Activated T-cell treated with anti-CD3 and anti-CD28 coated beads, Interleukin-2, amount 50 U/mL, for 72 hours (primary cell): ENCODE measurements at regions not wholly inside any gene's neighbourhood (a gene's known extent, or its start where the extent isn't known, plus 50 kb on each side); places are given as distances from the start of the nearest gene placed in this dataset.

ENCODE experiments used
- ATAC-seq, 2 donors: fragments of 150-1000 bp; cut with Tn5 transposase; replicated peaks in 1 of 2; 2 replicates each; pipeline ENCODE4 v1.10.0; 2021; ENCODE audit warnings: moderate library complexity in 2 of 2, mild to moderate bottlenecking in 1 of 2
- DNase-seq, 2 donors: peaks; one replicate each; pipeline ENCODE4 v3.0.0; 2021 to 2022; ENCODE audit warnings: mixed read lengths in 1 of 2
- H3K27ac Mint-ChIP-seq: one replicate; pipeline ENCODE4 v1.8.0; 2022; ENCODE audit warnings: mild to moderate bottlenecking, moderate library complexity, mixed read lengths
- H3K27me3 Mint-ChIP-seq: one replicate; pipeline ENCODE4 v1.8.0; 2022; ENCODE audit warnings: low read depth, mixed read lengths
- H3K36me3 Mint-ChIP-seq, 2 donors: one replicate each; pipeline ENCODE4 v1.8.0; 2022; ENCODE audit warnings: mixed read lengths in 2 of 2, mild to moderate bottlenecking in 1 of 2; ENCODE audit not compliant: insufficient read depth in 2 of 2
- H3K4me1 Mint-ChIP-seq: one replicate; pipeline ENCODE4 v1.8.0; 2022; ENCODE audit warnings: low read depth, mixed read lengths
- H3K4me3 Mint-ChIP-seq, 2 donors: one replicate each; pipeline ENCODE4 v1.8.0; 2022; ENCODE audit warnings: mild to moderate bottlenecking in 2 of 2, mixed read lengths in 2 of 2, moderate library complexity in 2 of 2
- H3K9me3 Mint-ChIP-seq, 2 donors: one replicate each; pipeline ENCODE4 v1.8.0; 2022; ENCODE audit warnings: mixed read lengths in 2 of 2

DNA sequence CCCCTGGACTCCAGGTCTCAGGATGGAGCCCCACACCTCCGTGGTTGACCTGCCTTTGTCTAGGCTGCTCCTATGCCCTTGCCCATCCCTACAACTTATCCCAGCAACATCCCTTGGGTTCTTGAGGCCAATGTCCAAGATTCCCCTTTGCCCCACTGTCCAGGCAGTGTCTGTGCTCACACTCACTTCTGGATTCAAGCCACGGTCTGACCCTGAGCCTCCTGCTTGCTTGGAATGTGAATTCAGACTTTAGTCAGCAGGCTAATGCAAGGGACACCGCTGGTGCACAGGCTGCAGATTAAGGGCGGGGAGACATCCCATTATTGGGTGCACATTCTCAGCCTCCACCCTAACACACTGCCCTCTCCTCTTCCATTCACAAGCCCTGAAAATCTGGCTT is 154.1 kb downstream of the WNT5A start:
- Mint-ChIP-seq H3K27ac (no peak overlapping the region), H3K27me3 (no peaks in the 10 kb centered on the region), H3K4me3 (no peak overlapping the region), H3K36me3 (peaks cover 0 to 2% of the 10 kb centered on the region in 2 donors), H3K4me1 (no peaks in the 10 kb centered on the region), H3K9me3 (peaks cover 6 to 9% of the 10 kb centered on the region in 2 donors)
- ATAC-seq: no peak
- DNase-seq: no peak

DNA sequence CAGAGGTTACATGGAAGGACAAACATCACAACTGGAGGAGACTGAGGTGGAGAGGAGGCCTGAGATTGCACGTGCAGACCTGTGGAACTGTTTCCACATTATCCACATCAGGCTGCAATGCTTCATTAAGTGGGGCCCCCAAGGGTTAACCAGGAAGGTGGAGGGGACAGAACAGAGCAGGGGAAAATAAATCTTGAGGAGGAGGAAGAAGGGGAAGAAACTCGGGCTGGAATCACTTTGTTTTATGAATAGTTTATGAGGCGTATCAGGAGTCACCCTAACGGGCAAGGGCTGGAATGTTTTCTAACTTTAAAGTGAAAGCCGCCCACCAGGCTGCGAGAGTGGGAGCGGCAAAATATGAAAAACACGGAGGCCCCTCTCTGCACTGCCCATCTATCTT is 154.9 kb downstream of the WNT5A start:
- Mint-ChIP-seq H3K27me3 (no peaks in the 10 kb centered on the region), H3K36me3 (peaks cover 0 to 2% of the 10 kb centered on the region in 2 donors), H3K27ac (no peak overlapping the region), H3K4me1 (no peaks in the 10 kb centered on the region), H3K4me3 (no peak overlapping the region), H3K9me3 (peaks cover 6 to 9% of the 10 kb centered on the region in 2 donors)
- no peak for DNase-seq
- no peak for ATAC-seq

DNA sequence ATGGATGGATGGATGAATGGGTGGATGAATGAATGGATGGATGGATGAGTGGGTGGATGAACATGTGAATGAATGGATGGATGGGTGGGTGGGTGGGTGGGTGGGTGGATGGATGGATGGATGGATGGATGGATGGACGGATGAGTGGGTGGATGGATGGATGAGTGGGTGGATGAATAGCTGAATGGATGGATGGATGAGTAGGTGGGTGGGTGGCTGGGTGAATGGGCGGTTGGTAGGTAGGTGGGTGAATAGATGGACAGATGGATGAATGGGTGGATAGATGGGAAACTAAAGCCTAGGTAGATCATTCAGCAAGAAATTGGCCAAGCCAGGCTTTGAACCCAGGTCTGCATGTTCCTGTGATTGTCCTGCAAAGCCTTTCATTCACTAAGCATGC is 155.6 kb downstream of the WNT5A start:
- peaks cover 6 to 9% of the 10 kb centered on the region in 2 donors for H3K9me3 Mint-ChIP-seq
- H3K4me3 Mint-ChIP-seq: no peak overlapping the region
- H3K36me3 Mint-ChIP-seq: peaks cover 0 to 2% of the 10 kb centered on the region in 2 donors
- H3K4me1 Mint-ChIP-seq: no peaks in the 10 kb centered on the region
- H3K27ac Mint-ChIP-seq: no peak overlapping the region
- DNase-seq: no peak
- no peaks in the 10 kb centered on the region for H3K27me3 Mint-ChIP-seq
- ATAC-seq: no peak

DNA sequence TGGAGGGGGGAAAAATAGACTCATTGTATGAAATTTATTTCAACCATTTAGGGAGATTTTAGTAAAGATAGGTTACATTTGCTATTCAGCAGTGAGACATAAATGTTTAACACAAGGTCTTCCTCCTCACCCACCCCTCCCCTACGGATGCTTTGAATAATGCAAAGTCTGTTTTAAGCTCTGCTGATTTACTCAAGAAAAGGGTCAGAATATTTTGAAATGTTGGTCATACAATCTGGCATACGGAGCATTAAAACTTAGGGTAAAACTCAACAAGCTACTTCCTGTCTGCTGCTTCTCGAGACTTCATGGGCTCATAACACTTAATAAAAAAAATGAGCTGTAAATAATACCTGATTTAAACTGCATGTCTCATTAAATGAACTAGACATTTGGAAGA is 156.3 kb downstream of the WNT5A start:
- DNase-seq (no peak), ATAC-seq (no peak)
- H3K36me3 Mint-ChIP-seq: peaks cover 0 to 2% of the 10 kb centered on the region in 2 donors

DNA sequence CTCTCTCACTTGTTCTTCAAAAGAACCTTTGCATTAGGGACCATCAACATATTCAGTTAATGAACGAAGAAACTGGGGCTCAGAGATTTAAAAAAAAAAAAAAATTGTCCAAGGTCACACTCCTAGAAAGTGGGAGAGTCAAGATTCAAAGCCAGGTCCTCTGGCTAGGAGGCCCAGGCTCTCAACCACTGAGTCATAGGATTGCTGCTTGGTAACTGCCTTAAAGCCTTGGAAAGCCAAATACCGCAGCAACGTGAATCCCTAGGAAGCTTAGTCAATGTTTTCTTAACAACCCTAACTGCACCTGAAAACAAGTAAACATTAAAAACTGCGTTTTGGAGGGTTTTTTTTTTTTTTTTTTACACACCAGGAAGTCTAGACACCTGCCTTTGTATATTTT is 156.8 kb downstream of the WNT5A start:
- Mint-ChIP-seq H3K9me3 (peaks cover 6 to 7% of the 10 kb centered on the region in 2 donors), H3K27me3 (no peaks in the 10 kb centered on the region), H3K36me3 (peaks cover 0 to 2% of the 10 kb centered on the region in 2 donors), H3K4me3 (no peak overlapping the region), H3K27ac (no peak overlapping the region), H3K4me1 (no peaks in the 10 kb centered on the region)
- DNase-seq: no peak
- no peak for ATAC-seq

More for the DNA sequence above, 156.3 kb downstream of the WNT5A start:
- Mint-ChIP-seq H3K9me3 (peaks cover 6 to 9% of the 10 kb centered on the region in 2 donors), H3K27ac (no peak overlapping the region), H3K27me3 (no peaks in the 10 kb centered on the region), H3K4me3 (no peak overlapping the region), H3K4me1 (no peaks in the 10 kb centered on the region)

DNA sequence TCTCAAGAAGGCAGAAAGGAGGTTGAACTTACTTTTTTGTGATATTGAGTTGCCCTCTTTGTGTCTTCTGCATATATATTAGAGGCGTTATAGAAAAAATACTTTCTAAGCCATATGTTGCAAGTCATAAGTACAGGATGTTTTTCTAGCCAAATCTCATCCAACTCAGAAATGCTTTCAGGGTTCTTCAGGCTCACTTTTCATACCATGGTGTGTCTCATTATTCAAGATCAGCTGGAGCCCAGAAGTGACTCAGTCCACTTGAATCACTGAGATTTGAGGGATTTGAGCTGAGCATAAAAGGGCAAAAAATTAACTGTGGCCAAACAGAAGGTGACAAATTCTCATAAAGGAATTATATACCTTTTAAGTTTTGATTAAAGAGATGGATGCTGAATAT is 157.3 kb downstream of the WNT5A start:
- H3K36me3 Mint-ChIP-seq: peaks cover 0 to 2% of the 10 kb centered on the region in 2 donors
- DNase-seq: no peak
- peaks cover 6 to 7% of the 10 kb centered on the region in 2 donors for H3K9me3 Mint-ChIP-seq
- no peaks in the 10 kb centered on the region for H3K4me1 Mint-ChIP-seq
- no peaks in the 10 kb centered on the region for H3K27me3 Mint-ChIP-seq
- no peak for ATAC-seq
- no peak overlapping the region for H3K27ac Mint-ChIP-seq
- no peak overlapping the region for H3K4me3 Mint-ChIP-seq

DNA sequence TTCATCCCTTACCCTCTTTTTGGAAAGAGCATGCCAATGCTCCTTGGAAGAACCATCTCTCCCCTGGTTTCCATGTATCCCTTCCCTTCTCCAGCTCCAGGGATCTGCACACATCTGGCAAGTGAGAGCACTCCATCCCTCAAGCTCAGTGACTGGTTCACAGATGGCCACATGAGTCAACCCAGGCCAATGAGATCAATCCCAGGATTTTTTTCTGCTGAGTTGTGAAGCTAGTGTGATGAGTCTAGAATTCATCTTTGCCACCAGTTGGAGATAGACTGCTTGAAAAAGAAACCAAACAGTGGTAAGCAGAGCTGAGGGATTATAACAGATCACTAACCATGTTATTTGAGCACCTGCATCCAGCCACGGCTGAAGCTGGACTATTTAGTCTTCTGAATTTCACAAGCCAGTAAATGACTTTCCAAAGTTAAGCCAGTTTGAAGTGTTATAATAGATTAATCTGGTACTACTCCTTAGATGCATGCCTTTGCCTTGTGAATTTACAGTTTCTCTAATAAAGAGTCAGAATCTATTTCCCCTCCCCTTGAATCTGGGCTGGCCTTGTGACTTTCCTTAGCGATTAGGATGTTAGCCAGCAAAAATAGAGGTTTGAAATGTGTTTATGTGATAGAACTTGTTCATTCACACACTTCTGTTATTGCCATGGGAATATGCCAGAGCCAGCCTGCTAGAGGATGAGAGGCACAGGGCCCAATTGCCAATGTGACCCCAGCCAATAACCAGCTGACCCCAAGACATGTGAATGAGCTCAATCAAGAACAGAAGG is 159.8 kb downstream of the WNT5A start:
- ATAC-seq (no peak), DNase-seq (no peak)
- peaks cover 6 to 7% of the 10 kb centered on the region in 2 donors for H3K9me3 Mint-ChIP-seq
- no peaks in the 10 kb centered on the region for H3K27me3 Mint-ChIP-seq
- peaks cover 0 to 2% of the 10 kb centered on the region in 2 donors for H3K36me3 Mint-ChIP-seq
- no peak overlapping the region for H3K27ac Mint-ChIP-seq
- no peak overlapping the region for H3K4me3 Mint-ChIP-seq
- H3K4me1 Mint-ChIP-seq: no peaks in the 10 kb centered on the region

DNA sequence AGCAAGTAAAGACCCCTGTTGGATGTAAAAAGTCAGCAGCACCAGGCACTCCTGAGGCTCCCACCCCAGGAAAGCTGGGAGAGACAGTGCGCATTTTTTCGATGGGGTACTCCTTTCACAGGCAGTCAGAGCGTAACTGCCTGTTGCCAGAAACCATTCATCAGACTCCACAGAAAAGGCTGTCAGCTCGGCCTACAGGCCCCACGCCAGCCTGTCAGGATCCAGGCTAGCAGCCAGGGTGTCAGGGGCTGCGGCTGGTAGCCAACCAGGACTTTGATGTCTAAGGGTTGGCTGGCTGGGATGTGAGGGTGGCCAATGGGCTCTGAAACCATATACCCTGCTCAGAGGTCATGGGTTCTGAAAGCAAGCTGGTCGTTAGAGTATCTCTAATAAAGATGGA is 164.5 kb downstream of the WNT5A start:
- Mint-ChIP-seq H3K9me3 (no peaks in the 10 kb centered on the region), H3K4me1 (no peaks in the 10 kb centered on the region), H3K27me3 (no peaks in the 10 kb centered on the region), H3K4me3 (no peak overlapping the region), H3K27ac (no peak overlapping the region), H3K36me3 (no peaks in the 10 kb centered on the region)
- DNase-seq: no peak
- no peak for ATAC-seq

DNA sequence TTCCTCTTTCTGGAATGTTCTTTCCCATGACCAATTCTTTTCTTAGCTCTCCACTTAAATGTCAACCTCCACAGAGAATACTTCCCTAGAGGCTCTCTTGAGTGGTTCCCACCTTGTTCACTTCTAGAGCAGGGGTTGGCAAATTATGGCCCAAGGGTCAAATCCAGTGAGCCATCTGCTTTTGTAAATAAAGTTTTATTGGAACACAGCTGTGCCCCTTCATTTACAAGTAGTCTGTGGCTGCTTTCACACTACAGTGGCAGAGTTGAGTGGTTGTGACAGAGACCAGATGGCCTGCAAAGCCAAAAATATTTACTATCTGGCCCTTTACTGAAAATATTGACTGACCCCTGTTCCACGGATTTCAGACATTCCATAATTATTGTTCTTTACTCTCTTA is 166.2 kb downstream of the WNT5A start:
- no peak overlapping the region for H3K27ac Mint-ChIP-seq
- no peaks in the 10 kb centered on the region for H3K36me3 Mint-ChIP-seq
- DNase-seq: no peak
- no peak for ATAC-seq
- H3K9me3 Mint-ChIP-seq: no peaks in the 10 kb centered on the region
- no peak overlapping the region for H3K4me3 Mint-ChIP-seq
- H3K4me1 Mint-ChIP-seq: no peaks in the 10 kb centered on the region
- no peaks in the 10 kb centered on the region for H3K27me3 Mint-ChIP-seq

DNA sequence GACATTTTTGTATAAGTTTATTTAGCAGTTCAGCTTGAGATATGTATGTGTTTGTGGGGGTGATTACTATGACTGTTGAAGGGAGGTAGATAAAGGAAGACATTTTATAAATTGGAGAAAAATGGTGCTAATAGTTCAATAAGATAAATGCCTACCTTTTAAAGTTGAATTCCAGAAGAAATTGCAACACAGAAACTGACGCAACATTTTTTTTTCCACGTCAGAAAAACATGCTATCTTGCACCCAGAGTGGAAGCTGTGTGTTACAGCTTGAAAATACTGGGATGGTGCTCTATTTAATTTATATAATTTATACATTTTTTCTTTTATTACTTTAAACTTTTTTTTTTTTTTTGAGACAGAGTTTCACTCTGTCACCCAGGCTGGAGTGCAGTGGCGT is 171.7 kb downstream of the WNT5A start:
- no peaks in the 10 kb centered on the region for H3K4me1 Mint-ChIP-seq
- DNase-seq: no peak
- ATAC-seq: no peak
- peaks cover 0 to 1% of the 10 kb centered on the region in 2 donors for H3K36me3 Mint-ChIP-seq
- no peaks in the 10 kb centered on the region for H3K27me3 Mint-ChIP-seq
- H3K9me3 Mint-ChIP-seq: no peaks in the 10 kb centered on the region
- no peak overlapping the region for H3K4me3 Mint-ChIP-seq
- no peak overlapping the region for H3K27ac Mint-ChIP-seq

DNA sequence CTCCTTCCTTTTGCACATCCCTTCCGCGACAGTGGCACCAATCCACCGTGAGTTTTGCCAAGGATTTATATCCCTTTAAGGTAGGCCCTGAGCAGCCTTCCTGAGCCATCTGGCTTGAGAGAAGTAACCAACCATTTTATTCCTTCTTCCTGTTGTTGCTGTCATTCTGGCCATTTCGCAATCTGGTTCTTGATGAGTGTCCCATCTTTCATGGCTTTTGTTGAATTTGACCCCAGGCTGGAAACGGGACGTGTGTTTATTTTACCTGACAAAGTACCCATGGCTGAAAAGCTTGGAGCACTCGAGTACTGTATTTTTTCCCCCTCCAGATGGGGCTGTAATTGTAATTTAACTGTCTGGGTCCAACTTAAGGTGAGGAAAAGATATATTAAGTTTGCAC is 173.4 kb downstream of the WNT5A start:
- Mint-ChIP-seq H3K36me3 (peaks cover 0 to 1% of the 10 kb centered on the region in 2 donors), H3K27me3 (no peaks in the 10 kb centered on the region), H3K4me3 (no peak overlapping the region), H3K9me3 (peaks cover 2 to 3% of the 10 kb centered on the region in 2 donors), H3K4me1 (no peaks in the 10 kb centered on the region), H3K27ac (no peak overlapping the region)
- DNase-seq: no peak
- ATAC-seq: no peak

DNA sequence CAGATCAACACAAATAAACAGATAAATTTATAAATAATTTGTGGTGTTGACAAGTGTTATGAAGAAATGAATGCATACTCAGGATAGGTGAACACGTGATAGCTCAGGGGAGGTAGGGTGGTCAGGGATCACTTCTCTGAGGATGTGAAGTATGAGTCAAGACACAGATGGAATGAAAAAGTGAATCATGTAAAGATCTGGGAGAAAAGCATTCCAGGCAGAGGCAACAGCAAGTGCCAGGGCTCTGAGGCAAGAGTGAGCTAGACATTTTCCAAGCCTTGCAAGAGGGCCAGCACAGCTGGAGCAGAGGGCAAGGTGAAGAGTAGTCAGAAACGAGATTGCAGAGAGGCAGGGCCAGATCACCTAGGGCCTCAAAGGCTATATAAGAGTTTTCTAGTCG is 177.8 kb downstream of the WNT5A start:
- peaks cover 2 to 3% of the 10 kb centered on the region in 2 donors for H3K9me3 Mint-ChIP-seq
- H3K4me1 Mint-ChIP-seq: no peaks in the 10 kb centered on the region
- H3K27ac Mint-ChIP-seq: no peak overlapping the region
- ATAC-seq: no peak
- no peaks in the 10 kb centered on the region for H3K36me3 Mint-ChIP-seq
- no peaks in the 10 kb centered on the region for H3K27me3 Mint-ChIP-seq
- H3K4me3 Mint-ChIP-seq: no peak overlapping the region
- no peak for DNase-seq

DNA sequence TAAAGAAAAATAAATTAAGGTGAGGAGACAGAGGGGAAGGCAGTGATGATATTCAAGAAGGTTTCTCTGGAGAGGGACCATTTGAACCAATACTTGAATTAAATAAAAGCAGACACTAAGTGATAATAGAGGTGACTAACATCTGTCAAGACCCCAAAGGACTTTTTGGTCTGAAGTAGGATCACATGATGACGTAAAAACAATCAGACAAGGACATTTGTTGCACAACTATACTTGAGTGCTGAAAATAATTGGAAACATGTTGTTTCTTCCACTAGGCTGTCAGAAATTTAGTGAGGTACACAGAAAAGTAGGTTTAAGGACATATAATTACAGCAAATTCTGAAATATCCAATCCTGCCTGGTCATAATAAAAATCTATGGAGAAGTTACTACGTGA is 179.5 kb downstream of the WNT5A start:
- no peaks in the 10 kb centered on the region for H3K4me1 Mint-ChIP-seq
- H3K27ac Mint-ChIP-seq: no peak overlapping the region
- no peak overlapping the region for H3K4me3 Mint-ChIP-seq
- H3K9me3 Mint-ChIP-seq: peaks cover 6 to 7% of the 10 kb centered on the region in 2 donors
- ATAC-seq (no peak), DNase-seq (no peak)
- H3K36me3 Mint-ChIP-seq: no peaks in the 10 kb centered on the region
- no peaks in the 10 kb centered on the region for H3K27me3 Mint-ChIP-seq
